T-helper 9 cell (primary cell): ENCODE measurements at regions not wholly inside any gene's neighbourhood (a gene's known extent, or its start where the extent isn't known, plus 50 kb on each side); places are given as distances from the start of the nearest gene placed in this dataset.

Experiments used
- DNase-seq: peaks from one replicate; pipeline ENCODE4 v3.0.0-alpha.2; 2020

DNA sequence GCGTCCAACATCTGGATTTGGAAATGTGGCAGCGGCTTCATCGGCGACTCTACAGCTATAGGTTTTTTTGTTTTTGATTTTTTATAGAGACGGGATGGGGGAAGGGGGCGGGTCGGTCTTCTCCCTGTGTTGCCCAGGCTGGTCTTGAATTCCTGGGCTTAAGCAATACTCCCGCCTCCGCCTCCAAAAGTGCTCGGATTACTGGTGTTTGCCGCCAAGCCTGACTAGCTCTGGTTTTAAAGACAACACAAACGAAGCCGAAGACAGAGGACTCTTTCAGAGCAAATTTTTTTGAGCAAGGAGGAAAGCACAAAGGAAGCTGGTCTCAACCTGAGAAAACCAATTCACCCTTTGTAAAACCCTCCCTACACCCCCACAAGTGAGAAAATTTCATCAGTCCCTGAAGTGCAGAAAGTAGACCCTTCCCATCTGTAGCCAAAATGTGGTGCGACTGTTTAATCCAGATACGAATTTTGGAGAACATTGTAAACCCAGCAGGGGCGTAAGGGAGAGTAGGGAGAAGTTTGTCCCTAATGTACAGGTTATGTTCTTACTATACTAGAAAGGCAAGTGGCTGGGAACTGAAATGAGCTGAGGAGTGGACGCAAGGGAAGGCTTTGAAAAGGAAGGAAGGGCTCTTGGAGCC is 185.9 kb downstream of the TRIM27 start:
- no peak for DNase-seq

DNA sequence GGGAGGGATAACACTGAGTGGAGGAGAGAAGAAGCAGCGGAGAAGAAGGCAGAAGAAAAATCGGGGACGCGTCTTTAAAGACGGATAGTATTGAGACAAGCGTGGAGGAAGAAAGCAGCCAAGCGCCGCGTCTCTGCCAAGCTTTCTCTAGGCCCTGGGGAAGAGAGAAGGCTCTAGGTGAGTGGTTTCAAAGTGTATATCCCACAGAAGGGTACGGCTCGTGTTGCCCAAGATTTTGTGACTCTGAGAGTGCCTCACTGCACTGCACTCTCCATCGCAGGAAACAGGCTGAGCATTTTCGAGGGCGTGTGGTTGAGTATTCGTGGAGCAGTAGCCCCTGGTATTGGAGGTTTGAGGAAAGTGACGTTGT is 185.4 kb downstream of the TRIM27 start:
- DNase-seq = no peak

DNA sequence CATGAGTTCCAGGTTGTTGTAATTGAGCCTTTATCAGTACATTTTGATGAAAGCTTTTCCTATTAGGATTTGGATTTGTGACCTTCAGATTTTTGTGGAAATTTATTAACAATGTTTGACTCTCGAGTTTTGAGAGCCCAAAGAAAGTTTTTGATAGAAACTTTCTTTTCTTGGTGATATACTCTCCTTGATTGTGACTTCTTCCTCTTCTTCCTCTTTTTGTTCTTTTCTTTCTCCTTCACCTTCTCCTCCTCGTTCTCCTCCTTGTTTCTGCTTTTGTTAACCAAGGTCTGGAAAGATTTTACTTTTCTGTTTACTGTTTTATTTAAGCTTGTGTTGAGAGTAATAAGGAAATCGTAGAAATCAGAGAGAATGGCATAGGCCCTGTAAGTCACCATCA is 182.4 kb downstream of the TRIM27 start:
- no peak for DNase-seq

DNA sequence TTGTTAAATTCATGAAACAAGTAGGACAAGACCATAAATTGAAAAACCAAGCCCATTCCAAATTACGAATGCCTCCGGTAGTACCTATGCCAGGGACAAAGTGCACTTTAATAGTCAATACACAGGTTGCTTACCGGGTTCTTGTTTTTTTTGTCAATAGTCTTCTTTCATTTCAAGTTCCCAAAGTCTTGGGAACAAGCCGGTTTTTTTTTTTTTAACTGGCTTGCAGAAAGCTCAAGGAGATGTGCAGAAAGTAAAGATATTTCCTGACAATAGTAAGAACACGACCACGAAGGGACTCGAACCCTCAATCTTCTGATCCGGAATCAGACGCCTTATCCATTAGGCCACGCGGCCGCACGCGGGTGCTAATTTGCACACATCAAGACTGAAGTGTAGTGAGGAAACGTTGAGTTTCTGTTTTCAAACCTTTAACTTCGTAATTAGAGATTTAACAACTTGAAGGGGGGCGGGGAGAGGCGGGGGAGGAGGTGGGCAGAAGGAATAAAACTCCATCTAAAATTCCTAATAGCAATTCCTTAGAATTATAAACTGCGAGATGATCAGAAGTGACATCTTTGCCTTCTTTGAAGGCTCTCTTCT is 181.0 kb downstream of the TRIM27 start:
- no peak for DNase-seq

DNA sequence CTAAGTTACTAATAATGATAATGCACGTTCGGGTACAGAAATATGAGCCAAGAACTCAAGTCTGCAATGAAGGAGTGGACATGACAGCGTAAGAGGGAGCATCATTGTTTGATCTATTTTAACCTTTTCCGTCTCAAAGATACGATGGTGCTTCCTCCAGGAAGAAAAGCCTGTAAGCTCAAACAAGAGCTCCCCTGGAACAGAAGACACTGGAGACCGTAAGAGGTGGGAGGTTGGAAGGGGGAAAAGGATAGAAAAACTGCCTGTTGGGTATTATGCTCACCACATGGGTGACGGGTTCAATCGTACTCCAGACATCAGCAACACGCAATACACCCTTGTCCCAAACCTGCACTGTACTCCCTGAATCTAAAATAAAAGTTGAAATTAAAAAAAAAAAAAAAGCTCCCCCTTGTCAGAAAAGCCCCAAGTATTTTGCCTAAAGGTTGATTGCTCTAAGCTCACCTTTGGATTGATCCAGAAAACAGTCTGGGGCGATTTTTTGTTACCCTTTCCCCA is 180.5 kb downstream of the TRIM27 start:
- no peak for DNase-seq

DNA sequence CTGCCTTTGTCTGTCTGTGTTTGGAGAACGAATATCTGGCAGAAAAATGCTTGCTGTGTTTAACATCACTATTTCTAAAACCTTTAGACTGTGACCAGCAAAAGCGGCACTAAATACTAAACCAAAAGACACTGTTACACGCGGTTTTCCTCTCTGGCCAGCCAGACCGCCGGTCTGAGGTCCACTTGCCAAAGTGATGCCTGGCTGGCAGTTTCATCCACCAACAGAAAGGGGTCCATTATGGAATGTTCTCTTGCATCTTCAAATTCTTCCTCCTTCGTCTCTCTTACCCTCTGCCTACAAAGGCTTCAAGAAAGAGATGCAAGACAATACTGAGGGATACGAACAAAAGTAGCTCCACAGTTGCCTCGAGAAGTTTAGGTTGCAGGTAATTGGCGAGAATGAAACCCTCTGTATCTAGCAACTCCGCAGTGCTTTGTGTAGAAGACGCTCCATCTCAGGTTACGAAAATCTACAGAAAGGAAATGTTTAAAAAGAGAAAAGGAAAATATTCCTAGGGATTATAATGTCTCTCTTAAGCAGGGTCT is 176.6 kb downstream of the TRIM27 start:
- DNase-seq = no peak

DNA sequence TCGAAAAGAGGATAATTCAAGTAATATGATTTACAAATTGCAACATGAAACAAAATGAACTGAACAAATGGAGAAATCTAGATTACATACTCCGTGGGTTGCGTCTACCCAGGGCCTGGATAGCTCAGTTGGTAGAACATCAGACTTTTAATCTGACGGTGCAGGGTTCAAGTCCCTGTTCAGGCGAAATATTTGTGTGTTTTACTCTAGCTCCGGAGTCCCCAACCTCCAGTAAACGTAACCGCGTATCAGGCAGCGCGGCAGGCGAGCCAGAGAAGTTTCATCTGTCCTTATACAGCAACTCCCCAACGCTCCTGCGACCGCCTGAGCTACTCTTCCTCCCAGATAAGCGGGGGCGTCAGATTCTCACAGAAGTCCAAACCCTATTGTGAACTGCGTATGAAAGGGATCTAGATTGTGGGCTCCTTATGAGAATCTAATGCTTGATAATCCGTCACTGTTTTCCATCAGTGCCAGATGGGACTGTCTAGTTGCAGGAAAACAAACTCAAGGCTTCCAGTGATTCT is 176.1 kb downstream of the TRIM27 start:
- DNase-seq = no peak

DNA sequence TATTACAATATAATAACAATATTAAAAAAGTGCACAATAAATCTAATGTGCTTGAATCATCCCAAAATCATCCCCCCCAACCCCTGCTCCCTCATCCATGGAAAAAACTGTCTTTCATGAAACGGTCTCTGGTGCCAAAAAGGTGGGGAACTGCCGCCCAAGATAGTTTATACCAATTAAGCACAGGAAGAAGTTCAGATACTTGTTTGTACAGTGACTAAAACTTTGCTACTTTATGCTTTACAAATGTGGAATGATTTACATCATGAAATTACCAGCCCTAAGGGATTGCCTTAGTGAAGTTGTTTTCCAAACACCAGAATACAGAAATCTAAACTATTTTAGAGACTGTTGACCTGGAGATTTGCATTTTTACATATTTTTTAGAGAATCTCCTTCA is 175.6 kb downstream of the TRIM27 start:
- no peak for DNase-seq

DNA sequence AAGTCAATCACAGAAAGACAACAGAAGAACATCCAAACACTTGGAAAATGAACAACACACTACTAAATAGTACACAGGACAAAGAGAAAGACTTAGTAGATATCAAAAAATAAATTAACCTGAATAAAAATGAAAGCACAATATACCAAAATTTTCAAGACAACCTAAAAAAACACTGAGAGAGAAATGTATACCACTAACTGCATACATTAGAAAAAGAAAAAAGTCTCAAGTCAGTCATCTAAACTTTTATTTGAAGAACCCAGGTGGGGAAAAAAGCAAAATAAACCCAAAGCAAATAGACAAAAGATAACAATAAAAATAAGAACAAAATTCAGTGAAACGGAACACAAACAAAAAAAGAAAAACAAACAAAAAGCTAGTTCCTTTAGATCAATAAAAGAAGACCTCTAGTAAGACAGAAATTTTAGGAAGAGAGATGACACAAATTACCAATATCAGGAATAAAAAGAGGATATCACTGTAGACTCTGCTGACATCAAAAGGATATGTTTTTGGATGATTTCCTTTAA is 172.8 kb downstream of the TRIM27 start:
- DNase-seq = no peak

DNA sequence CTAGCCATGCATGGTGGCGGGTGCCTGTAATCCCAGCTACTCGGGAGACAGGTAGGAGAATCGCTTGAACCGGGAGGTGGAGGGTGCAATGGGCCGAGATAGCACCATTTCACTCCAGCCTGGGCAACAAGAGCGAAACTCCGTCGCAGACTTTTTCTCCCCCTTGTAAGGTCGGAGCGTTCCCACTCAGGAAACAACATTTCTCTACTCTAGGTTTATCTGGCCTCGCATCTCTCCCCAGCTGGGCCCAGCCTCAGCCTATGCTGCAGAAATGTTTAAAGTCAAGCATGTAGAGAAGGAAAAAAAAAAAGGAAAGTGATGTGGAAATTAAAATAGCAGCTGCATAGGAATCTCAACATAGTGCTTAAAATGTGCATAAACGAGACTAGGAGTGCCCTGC is 172.3 kb downstream of the TRIM27 start:
- no peak for DNase-seq

DNA sequence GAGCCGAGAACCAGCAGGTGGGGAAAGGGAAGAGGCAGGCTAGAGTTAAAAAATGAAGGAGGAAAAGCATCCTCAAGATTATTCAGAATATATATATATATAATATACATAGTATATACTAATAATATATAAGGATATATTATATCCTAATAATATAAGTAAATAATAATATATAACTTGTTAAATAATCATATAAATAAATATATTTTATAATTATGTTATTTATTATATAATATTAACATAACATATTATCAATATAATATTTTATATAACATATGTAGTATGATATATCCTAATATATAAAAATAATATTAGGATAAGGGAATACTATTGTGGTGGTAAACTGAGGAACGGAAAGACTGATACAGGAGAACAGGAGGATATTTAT is 171.8 kb downstream of the TRIM27 start:
- no peak for DNase-seq

DNA sequence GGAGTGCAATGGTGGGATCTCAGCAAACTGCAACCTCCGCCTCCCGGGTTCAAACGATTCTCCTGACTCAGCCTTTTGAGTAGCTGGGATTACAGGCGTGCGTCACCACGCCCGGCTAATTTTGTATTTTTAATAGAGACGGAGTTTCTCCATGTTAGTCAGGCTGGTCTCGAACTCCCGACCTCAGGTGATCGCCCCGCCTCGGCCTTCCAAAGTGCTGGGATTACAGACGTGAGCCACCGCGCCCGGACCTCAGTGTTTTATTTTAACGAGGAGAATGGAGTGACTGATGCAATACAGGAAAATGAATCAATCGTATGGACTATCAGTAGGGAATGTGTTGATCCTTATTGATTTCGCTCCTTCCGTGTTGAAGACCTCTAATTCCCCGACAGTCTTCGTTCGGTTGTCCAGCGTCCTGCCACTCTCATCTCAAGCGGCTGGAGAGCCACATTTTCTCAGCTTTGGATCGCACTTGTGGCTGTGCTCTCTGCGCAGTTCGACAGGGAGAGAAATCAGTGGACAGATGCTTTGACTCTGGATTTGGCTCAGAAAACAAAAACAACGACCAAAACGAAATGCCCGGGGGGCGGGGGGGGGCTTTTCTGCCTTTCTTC is 166.2 kb downstream of the TRIM27 start:
- no peak for DNase-seq

DNA sequence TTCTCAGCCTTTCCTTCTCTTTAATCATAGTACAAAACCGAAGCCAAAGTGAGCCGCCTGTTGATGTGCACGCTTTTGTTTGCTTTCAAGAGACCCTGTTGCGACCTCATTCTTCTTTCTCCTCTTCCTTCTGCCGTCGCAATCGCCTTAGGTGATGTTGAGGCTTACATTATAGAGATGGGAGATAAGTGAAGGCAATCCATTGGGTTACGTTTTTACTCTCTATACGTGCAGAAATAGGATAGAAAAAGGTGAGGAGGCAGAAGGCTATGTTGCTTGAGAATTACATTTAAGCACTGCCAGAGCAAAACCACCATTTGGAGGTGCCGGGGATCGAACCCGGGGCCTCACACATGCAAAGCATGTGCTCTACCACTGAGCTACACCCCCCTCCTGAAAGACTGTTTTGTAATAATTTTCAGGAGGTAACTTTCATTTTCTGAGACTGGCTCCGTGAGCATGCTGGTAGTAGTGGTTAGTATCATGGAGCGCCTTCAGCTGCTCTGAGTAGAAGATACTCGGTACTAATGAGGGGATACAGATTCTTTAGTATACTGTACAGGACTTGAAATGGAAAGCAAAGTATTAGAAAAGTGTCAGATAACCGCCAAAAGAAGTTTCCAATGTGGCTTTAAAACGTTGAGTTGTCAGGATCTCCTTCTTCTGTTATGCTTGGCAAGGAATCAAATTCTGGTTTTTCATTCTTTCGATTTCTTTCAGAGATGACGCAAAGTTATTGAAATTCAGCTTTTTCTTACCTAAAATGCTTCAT is 165.6 kb downstream of the TRIM27 start:
- DNase-seq = no peak

DNA sequence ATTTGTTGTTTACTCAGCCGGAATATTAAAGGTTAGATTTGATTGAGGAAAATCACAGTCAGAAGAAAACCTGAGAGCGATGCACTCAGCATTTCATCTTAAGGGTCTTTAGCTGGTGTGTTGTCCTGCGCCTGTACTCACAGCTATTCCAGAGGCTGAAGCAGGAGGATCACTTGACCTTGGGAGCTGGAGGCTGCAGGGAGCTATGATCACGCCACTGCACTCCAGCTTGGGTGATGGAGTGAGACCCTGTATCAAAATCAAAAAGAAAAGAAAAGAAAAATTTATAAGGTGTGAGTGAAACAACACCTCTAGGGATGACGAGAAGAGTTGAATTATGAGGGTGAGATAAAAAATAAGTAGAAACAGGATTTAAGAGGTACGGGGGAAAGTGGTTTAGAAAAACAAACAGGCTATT is 165.0 kb downstream of the TRIM27 start:
- DNase-seq = no peak

DNA sequence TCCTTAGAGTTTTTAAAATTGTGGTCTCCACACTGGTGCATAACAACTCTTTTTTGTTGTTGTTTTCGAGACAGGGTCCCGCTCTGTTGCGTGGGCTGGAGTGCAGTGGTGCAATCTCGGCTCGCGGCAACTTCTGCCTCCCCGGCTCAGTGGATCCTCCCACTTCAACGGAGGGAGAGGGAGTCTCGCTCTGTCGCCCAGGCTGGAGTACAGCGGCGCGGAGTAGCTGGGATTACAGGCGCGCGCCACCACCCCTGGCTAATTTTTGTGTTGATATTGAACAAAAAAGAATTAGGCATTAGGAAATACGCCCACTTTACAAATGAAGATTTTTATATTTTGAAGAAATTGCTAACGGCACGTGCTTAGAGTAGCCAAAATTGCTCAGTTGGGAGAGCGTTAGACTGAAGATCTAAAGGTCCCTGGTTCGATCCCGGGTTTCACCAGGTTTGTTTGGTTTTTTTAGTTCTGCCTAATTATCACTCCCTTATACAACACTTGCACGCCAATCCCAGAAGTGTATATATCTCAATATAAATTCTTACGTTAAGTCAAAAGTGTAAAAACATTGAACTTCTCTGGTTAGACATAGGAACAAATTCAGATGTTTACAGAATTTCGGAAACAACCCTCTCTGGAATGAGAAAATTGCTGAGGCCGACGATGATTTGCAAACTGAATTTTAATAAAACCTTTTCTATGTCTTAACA is 159.6 kb downstream of the TRIM27 start:
- no peak for DNase-seq

DNA sequence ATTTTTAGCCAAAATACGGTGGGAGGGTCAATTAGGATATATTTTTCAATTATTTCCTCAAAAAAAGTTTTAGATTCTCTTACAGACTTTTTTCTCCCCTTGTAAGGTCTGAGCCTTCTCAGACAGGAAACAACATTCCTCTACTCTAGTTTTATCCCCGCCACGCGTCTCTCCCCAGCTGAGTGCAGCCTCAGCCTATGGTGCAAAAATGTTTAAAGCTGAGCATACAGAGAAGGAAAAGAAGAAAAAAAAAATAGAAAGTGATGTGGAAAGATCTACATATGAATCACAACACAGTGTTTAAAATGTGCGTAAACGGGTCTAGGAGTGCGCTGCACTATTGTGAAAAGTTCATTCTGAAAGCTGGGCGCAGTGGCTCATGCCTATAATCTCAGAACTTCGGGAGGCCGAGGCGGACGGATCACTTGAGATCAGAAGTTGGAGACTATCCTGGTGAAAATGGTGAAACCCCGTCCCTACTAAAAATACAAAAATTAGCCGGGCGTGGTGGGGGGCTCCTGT is 159.0 kb downstream of the TRIM27 start:
- no peak for DNase-seq

DNA sequence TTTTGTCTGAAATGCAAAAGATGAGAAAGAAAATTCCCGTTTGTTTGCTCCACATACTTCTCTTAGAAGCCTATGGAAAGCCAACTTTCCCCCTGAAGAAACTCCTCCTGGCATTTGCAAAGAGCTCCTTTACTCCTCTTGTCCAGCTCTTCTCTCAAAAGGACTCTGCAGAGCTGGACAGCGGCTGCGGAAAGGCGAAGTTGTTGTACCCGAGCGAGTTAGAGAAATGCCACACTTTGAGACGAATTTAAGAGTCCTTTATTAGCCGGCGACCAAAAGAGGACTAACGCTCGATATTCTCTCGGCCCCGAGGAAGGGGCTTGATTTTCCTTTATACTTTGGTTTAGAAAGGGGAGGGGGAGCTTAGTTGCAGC is 157.8 kb downstream of the TRIM27 start:
- no peak for DNase-seq

DNA sequence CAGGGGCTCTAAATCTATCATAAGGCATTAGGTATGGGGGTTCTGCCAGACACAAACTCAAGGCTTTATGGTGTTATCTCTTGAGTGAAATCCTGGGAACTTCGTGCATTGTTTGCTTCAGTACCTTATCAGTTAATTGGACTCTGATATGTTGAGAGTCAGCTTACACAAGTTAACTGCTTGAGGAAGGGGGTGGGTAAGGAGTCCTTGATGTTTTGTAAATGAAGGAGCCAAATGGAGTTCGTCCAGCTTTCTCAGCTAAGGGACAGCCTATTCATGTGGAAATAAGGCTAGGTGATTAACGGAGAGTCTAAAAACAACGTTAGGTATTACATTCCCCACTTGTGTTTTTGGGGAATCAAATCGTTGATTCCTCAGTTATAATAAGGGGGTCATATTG is 157.4 kb downstream of the TRIM27 start:
- DNase-seq = no peak

DNA sequence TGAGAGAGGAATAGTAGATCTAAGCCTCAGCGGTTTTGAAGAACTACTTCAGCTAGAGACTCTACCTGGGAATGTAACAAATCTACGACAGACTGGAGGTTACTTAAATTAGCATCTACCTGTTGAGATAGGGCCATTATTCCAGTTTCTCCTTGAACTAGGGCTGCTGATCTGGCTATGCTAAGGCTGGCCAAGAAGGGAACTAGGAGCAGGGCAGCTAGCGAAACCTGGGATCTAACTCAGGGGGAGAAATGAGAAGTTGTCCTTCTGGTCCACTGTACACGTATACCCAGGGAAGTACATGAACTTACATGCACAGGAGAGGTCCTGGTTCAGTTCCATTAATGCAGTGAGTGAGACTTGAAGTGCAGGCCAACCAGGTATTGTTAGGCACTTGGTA is 156.7 kb downstream of the TRIM27 start:
- no peak for DNase-seq

DNA sequence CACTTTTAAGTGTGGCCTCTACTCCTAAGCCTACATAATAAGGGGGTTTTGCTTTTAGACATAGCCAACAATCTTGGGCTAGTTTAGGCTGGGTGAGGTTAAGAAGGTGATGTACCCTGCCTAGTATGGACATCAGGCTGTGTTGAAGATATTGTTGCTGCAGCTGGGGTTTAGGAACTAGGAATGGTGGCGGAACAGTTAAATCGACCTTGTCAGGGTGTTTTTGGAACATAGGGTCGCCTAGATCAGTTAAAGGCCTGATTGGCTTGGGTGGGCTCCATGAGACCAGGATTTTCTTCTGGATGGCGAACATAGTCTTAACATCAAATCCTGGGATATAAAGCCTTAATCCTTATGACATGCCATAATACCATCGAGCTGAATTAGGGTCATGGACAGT is 156.1 kb downstream of the TRIM27 start:
- DNase-seq = no peak

DNA sequence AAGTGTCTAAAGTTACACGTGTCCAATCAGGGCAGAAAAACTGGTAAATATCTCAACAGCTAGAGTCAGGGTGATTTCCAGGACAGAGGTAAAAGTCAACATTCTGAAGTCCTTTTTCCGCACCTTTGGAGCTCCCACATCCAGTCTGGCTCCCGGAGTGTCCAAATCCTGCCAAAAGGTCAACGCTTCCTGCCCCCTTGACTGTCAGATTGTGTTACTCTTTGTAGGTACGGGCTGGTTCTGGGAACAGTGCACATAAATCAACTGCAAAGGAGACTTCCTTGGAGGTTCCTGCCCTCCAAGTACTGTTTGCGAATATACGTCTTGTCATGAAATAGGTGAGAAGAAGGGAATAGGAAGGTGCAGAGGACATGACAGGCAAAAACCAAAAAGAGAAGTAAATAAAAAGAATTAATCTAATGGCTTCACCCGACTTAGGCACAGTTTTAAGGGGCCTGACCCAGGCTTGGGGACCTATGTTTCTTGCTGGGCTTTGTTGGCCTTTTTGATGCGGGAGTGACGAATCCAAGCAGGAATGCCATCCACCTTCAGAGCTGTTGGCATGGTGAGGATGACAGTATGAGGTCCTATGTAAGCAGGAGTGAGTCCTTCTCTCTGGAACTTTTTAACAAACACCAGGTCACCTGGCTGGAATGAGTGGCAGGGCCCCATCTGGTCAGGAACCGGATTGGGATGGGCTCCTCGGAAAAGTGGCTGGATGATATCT is 155.4 kb downstream of the TRIM27 start:
- no peak for DNase-seq
